Osteoblast (primary cell): ENCODE measurements at regions not wholly inside any gene's neighbourhood (a gene's known extent, or its start where the extent isn't known, plus 50 kb on each side); places are given as distances from the start of the nearest gene placed in this dataset.

Experiments
- DNase-seq: peaks from one replicate; pipeline ENCODE4 v3.0.0; 2011; ENCODE audit warnings: low spot score, mixed read lengths; ENCODE audit not compliant: insufficient read length; ENCODE audit errors: missing footprints
- H2AFZ ChIP-seq: 2 replicates; pipeline ENCODE4 v1.6.0; 2011; ENCODE audit warnings: mild to moderate bottlenecking, low read length
- H3K27ac ChIP-seq: 2 replicates; pipeline ENCODE4 v1.5.1; 2011; ENCODE audit warnings: mild to moderate bottlenecking, low read depth, low read length, moderate library complexity
- H3K27me3 ChIP-seq: 2 replicates; pipeline ENCODE4 v1.6.0; 2012; ENCODE audit warnings: mild to moderate bottlenecking, control low read depth, inconsistent platforms, low read length, moderate library complexity; ENCODE audit not compliant: insufficient read depth
- H3K36me3 ChIP-seq: 2 replicates; pipeline ENCODE4 v1.5.1; 2011; ENCODE audit warnings: mild to moderate bottlenecking, low read length, control low read depth, moderate library complexity; ENCODE audit not compliant: insufficient read depth
- H3K4me1 ChIP-seq: 2 replicates; pipeline ENCODE4 v1.5.1; 2011; ENCODE audit warnings: mild to moderate bottlenecking, low read length, control low read depth, moderate library complexity; ENCODE audit not compliant: insufficient read depth
- H3K4me2 ChIP-seq: 2 replicates; pipeline ENCODE4 v1.6.0; 2011; ENCODE audit warnings: mild to moderate bottlenecking, low read length; ENCODE audit not compliant: insufficient read depth
- H3K4me3 ChIP-seq: fragments of 200-600 bp; sonication (generic); 3 replicates; pipeline ENCODE4 v1.5.1; 2012; ENCODE audit warnings: mild to moderate bottlenecking, low read length, inconsistent platforms; ENCODE audit not compliant: insufficient read depth
- H3K79me2 ChIP-seq: 2 replicates; pipeline ENCODE4 v1.6.0; 2012; ENCODE audit warnings: mild to moderate bottlenecking, low read length, control low read depth, inconsistent platforms; ENCODE audit not compliant: insufficient read depth
- H3K9me3 ChIP-seq: 2 replicates; pipeline ENCODE4 v1.5.1; 2011; ENCODE audit warnings: low read depth, low read length, control low read depth
- H4K20me1 ChIP-seq: 2 replicates; pipeline ENCODE4 v1.6.0; 2012; ENCODE audit warnings: mild to moderate bottlenecking, low read length, control low read depth; ENCODE audit not compliant: insufficient read depth
- CTCF ChIP-seq: IDR thresholded peaks from 2 replicates; pipeline ENCODE4 v1.5.1; 2011; ENCODE audit warnings: mild to moderate bottlenecking, low read depth, low read length, moderate library complexity; ENCODE audit errors: extremely low read depth

GRCh38 chr16:66293932-66294331 is 72.6 kb upstream of the CDH5 start:
- Histone ChIP-seq H3K4me2 (no peak overlapping the region), H3K27ac (no peak overlapping the region), H2AFZ (no peak overlapping the region), H3K79me2 (no peaks in the 10 kb centered on the region), H3K36me3 (no peaks in the 10 kb centered on the region), H3K4me1 (no peaks in the 10 kb centered on the region), H3K27me3 (peaks cover 19% of the 10 kb centered on the region), H3K4me3 (no peak overlapping the region), H4K20me1 (no peaks in the 10 kb centered on the region), H3K9me3 (no peaks in the 10 kb centered on the region)
- no peak for TF ChIP-seq CTCF
- DNase-seq, result no peak

- Histone ChIP-seq H3K36me3 (no peaks in the 10 kb centered on the region), H4K20me1 (no peaks in the 10 kb centered on the region), H3K4me2 (no peak overlapping the region), H3K79me2 (no peaks in the 10 kb centered on the region), H2AFZ (no peak overlapping the region), H3K27me3 (peaks cover 19% of the 10 kb centered on the region), H3K4me3 (no peak overlapping the region), H3K27ac (no peak overlapping the region), H3K9me3 (no peaks in the 10 kb centered on the region), H3K4me1 (no peaks in the 10 kb centered on the region)
- TF ChIP-seq CTCF, result no peak
- DNase-seq, result peak; percentile 37
Observed at GRCh38 chr16:66293207-66293735, 73.2 kb upstream of the CDH5 start.

- Histone ChIP-seq H3K79me2 (no peaks in the 10 kb centered on the region), H3K27me3 (peaks cover 19% of the 10 kb centered on the region), H3K4me1 (no peaks in the 10 kb centered on the region), H3K27ac (no peak overlapping the region), H3K9me3 (no peaks in the 10 kb centered on the region), H3K36me3 (no peaks in the 10 kb centered on the region), H4K20me1 (no peaks in the 10 kb centered on the region), H2AFZ (no peak overlapping the region), H3K4me2 (no peak overlapping the region), H3K4me3 (no peak overlapping the region)
- no peak for DNase-seq
- TF ChIP-seq CTCF, result no peak
Observed at GRCh38 chr16:66292241-66292935, 74.1 kb upstream of the CDH5 start.

GRCh38 chr16:66291833-66292232 is 74.7 kb upstream of the CDH5 start:
- no peak for TF ChIP-seq CTCF
- no peaks in the 10 kb centered on the region for H3K4me1 ChIP-seq
- H3K36me3 ChIP-seq, result no peaks in the 10 kb centered on the region
- H3K27ac ChIP-seq, result no peak overlapping the region
- H3K27me3 ChIP-seq, result peaks cover 19% of the 10 kb centered on the region
- H2AFZ ChIP-seq, result no peak overlapping the region
- H3K4me3 ChIP-seq, result no peak overlapping the region
- H4K20me1 ChIP-seq, result no peaks in the 10 kb centered on the region
- H3K4me2 ChIP-seq, result no peak overlapping the region
- peak; percentile 45 for DNase-seq
- no peaks in the 10 kb centered on the region for H3K9me3 ChIP-seq
- H3K79me2 ChIP-seq, result no peaks in the 10 kb centered on the region
